ENCODE measurements at regions not wholly inside any gene's neighbourhood (a gene's known extent, or its start where the extent isn't known, plus 50 kb on each side); places are given as distances from the start of the nearest gene placed in this dataset.

DNA sequence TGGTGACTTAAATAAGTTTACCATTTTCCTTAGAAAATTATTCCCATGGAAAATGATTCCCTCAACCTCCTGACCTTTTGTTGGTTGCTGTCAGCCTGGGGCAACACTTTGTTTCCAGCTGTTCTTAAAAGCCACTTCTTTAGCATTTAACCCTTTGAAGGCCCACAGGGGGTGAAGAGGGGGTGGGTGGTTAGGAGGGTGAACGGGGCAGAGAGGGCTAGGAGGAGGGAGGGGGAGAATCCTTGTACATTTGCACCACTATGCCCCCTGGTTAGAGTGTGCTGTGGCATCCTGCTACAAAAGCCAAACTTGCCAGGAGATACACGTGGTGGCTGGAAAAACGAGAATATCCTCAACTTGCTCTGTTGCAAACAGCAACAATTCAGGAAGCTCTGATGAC lies 273.2 kb upstream of the RGMA start:
- Histone ChIP-seq H3K79me2 (ENCODE audit: control insufficient read depth, insufficient read depth, low read length) (no peaks in the 10 kb centered on the region), H3K4me3 (no peak overlapping the region), H3K36me3 (ENCODE audit: control insufficient read depth in 2 of 2, insufficient read depth in 2 of 2, low read length in 1 of 2) (no peaks in the 10 kb centered on the region), H3K4me2 (ENCODE audit: control insufficient read depth, insufficient read depth) (no peak overlapping the region), H3K27ac (ENCODE audit: control insufficient read depth, insufficient read depth) (no peak overlapping the region), H3K9ac (ENCODE audit: control insufficient read depth, insufficient read depth, low read length) (no peak overlapping the region), H3K27me3 (replicated peaks in 1 of 2; ENCODE audit: control insufficient read depth in 2 of 2, insufficient read depth in 2 of 2, low read length in 1 of 2) (no peaks in the 10 kb centered on the region), H2AFZ (ENCODE audit: control insufficient read depth, low read depth, low read length) (no peak overlapping the region), H3K4me1 (ENCODE audit: control insufficient read depth, insufficient read depth, low read length) (no peaks in the 10 kb centered on the region), H3K9me3 (replicated peaks; ENCODE audit: control insufficient read depth, insufficient read depth, low read length) (no peaks in the 10 kb centered on the region), H4K20me1 (ENCODE audit: control insufficient read depth, insufficient read depth) (no peaks in the 10 kb centered on the region)
- no TSS peak for BruUV-seq (replicated peaks)
- in situ Hi-C loops (cut with MboI) (no loop called here), intact Hi-C loops (cut with micrococcal nuclease; ENCODE audit: unreplicated experiment) (no loop called here)
- POLR2A ChIA-PET: no interaction called here
- RAD21 ChIA-PET (ENCODE audit: unreplicated experiment): no interaction called here
- SMC1A ChIA-PET (ENCODE audit: uncharacterized antibody, unreplicated experiment): interaction anchor here (0.8 kb wide), 1 partner anchor 160 kb away, joined by 3 read pairs; no protein-coding TSS in a partner anchor
- CTCF ChIA-PET: no interaction called here
- ATAC-seq: no peak
- 0% methylated on average over 2 of the region's 3 CpGs for WGBS (ENCODE audit: insufficient coverage, insufficient replicate concordance, low lambda C conversion rate, missing lambda C conversion rate)
- no peak for FAIRE-seq
- no peak for TF ChIP-seq RBBP5 (conservative IDR thresholded peaks at IDR 0.05)
- no peak for TF ChIP-seq POLR2AphosphoS2 (IDR thresholded peaks at IDR 0.05; ENCODE audit: low read depth, low read length)
- TF ChIP-seq, protein P1, sequence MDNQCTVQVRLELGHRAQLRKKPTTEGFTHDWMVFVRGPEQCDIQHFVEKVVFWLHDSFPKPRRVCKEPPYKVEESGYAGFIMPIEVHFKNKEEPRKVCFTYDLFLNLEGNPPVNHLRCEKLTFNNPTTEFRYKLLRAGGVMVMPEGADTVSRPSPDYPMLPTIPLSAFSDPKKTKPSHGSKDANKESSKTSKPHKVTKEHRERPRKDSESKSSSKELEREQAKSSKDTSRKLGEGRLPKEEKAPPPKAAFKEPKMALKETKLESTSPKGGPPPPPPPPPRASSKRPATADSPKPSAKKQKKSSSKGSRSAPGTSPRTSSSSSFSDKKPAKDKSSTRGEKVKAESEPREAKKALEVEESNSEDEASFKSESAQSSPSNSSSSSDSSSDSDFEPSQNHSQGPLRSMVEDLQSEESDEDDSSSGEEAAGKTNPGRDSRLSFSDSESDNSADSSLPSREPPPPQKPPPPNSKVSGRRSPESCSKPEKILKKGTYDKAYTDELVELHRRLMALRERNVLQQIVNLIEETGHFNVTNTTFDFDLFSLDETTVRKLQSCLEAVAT (IDR thresholded peaks at IDR 0.05): no peak
- TF ChIP-seq ZNF207 (IDR thresholded peaks at IDR 0.05; ENCODE audit: borderline replicate concordance): no peak
- TF ChIP-seq IKZF1 (conservative IDR thresholded peaks at IDR 0.05): no peak
- TF ChIP-seq, protein P2, sequence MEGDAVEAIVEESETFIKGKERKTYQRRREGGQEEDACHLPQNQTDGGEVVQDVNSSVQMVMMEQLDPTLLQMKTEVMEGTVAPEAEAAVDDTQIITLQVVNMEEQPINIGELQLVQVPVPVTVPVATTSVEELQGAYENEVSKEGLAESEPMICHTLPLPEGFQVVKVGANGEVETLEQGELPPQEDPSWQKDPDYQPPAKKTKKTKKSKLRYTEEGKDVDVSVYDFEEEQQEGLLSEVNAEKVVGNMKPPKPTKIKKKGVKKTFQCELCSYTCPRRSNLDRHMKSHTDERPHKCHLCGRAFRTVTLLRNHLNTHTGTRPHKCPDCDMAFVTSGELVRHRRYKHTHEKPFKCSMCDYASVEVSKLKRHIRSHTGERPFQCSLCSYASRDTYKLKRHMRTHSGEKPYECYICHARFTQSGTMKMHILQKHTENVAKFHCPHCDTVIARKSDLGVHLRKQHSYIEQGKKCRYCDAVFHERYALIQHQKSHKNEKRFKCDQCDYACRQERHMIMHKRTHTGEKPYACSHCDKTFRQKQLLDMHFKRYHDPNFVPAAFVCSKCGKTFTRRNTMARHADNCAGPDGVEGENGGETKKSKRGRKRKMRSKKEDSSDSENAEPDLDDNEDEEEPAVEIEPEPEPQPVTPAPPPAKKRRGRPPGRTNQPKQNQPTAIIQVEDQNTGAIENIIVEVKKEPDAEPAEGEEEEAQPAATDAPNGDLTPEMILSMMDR (IDR thresholded peaks at IDR 0.05 in 2 of 3, conservative IDR thresholded peaks at IDR 0.05 in 1 of 3; ENCODE audit: control insufficient read depth in 2 of 3, extremely low read depth in 1 of 3, insufficient read depth in 1 of 3, low read depth in 3 of 3, low read length in 3 of 3): no peak
- no peak for TF ChIP-seq ESRRA (IDR thresholded peaks at IDR 0.05; ENCODE audit: low read length)
- no peak for DNase-seq (ENCODE audit: low read depth, low spot score)

Measured in GM12878 (cell line).